ACC112 (cell line): ENCODE measurements at regions not wholly inside any gene's neighbourhood (a gene's known extent, or its start where the extent isn't known, plus 50 kb on each side); places are given as distances from the start of the nearest gene placed in this dataset.
"Not testable (repeated sequence)": the region's sequence is repeated elsewhere in the genome, so short reads cannot be mapped to it uniquely, and the experiment has no call there.

Source experiments
- H2AFZ ChIP-seq: fragments of 200-600 bp; sonication (generic); one replicate; pipeline ENCODE4 v1.6.0; 2017; ENCODE audit warnings: antibody characterized with exemption, low read length; ENCODE audit not compliant: unreplicated experiment
- H3K27ac ChIP-seq: fragments of 200-600 bp; sonication (generic); 2 replicates; pipeline ENCODE4 v1.5.1; 2014; ENCODE audit warnings: low read depth, mild to moderate bottlenecking, antibody characterized with exemption, low read length, moderate library complexity
- H3K27me3 ChIP-seq: fragments of 200-600 bp; sonication (generic); 2 replicates; pipeline ENCODE4 v1.6.1; 2014; ENCODE audit warnings: mild to moderate bottlenecking, antibody characterized with exemption, low read length, moderate library complexity, mixed read lengths; ENCODE audit not compliant: insufficient read depth
- H3K36me3 ChIP-seq: fragments of 200-600 bp; sonication (generic); 2 replicates; pipeline ENCODE4 v1.6.1; 2016; ENCODE audit warnings: mild to moderate bottlenecking, antibody characterized with exemption, low read length, moderate library complexity, mixed read lengths; ENCODE audit not compliant: insufficient read depth
- H3K4me1 ChIP-seq: fragments of 200-600 bp; sonication (generic); one replicate; pipeline ENCODE4 v1.6.1; 2016; ENCODE audit warnings: low read length, mixed read lengths; ENCODE audit not compliant: insufficient read depth, unreplicated experiment, control insufficient read depth
- H3K4me3 ChIP-seq: fragments of 200-600 bp; sonication (generic); 2 replicates; pipeline ENCODE4 v1.5.1; 2014; ENCODE audit warnings: mild to moderate bottlenecking, low read depth, low read length
- H3K79me2 ChIP-seq: fragments of 200-600 bp; sonication (generic); one replicate; pipeline ENCODE4 v1.6.0; 2016; ENCODE audit warnings: low read length; ENCODE audit not compliant: control insufficient read depth, unreplicated experiment, insufficient read depth

- Histone ChIP-seq H3K36me3 (no peaks in the 10 kb centered on the region), H3K27ac (no peak overlapping the region), H3K4me3 (no peak overlapping the region), H2AFZ (no peak overlapping the region), H3K79me2 (no peaks in the 10 kb centered on the region), H3K27me3 (no peaks in the 10 kb centered on the region), H3K4me1 (no peaks in the 10 kb centered on the region)
These were observed 424.5 kb downstream of the STK39 start for GRCh38 chr2:167822690-167823465.

GRCh38 chr2:167820488-167820887 lies 426.9 kb downstream of the STK39 start:
- Histone ChIP-seq H3K79me2 (no peaks in the 10 kb centered on the region), H3K4me1 (no peaks in the 10 kb centered on the region), H3K4me3 (no peak overlapping the region), H3K27me3 (no peaks in the 10 kb centered on the region), H3K36me3 (no peaks in the 10 kb centered on the region), H2AFZ (no peak overlapping the region), H3K27ac (no peak overlapping the region)

- Histone ChIP-seq H3K36me3 (no peaks in the 10 kb centered on the region), H2AFZ (no peak overlapping the region), H3K4me1 (no peaks in the 10 kb centered on the region), H3K79me2 (no peaks in the 10 kb centered on the region), H3K27me3 (no peaks in the 10 kb centered on the region), H3K4me3 (no peak overlapping the region), H3K27ac (no peak overlapping the region)
These were observed 428.9 kb downstream of the STK39 start for GRCh38 chr2:167818521-167818920.

- no peak overlapping the region for H2AFZ ChIP-seq
- no peak overlapping the region for H3K4me3 ChIP-seq
- H3K27me3 ChIP-seq = no peaks in the 10 kb centered on the region
- no peaks in the 10 kb centered on the region for H3K4me1 ChIP-seq
- H3K79me2 ChIP-seq = no peaks in the 10 kb centered on the region
- no peak overlapping the region for H3K27ac ChIP-seq
- H3K36me3 ChIP-seq = no peaks in the 10 kb centered on the region
These were observed 429.5 kb downstream of the STK39 start for GRCh38 chr2:167817908-167818307.

- H2AFZ ChIP-seq = no peak overlapping the region
- no peaks in the 10 kb centered on the region for H3K27me3 ChIP-seq
- no peaks in the 10 kb centered on the region for H3K36me3 ChIP-seq
- no peaks in the 10 kb centered on the region for H3K79me2 ChIP-seq
- H3K4me3 ChIP-seq = no peak overlapping the region
- no peak overlapping the region for H3K27ac ChIP-seq
- no peaks in the 10 kb centered on the region for H3K4me1 ChIP-seq
These were observed 430.0 kb downstream of the STK39 start for GRCh38 chr2:167817422-167817821.

GRCh38 chr2:167816874-167817290 lies 430.5 kb downstream of the STK39 start:
- no peaks in the 10 kb centered on the region for H3K36me3 ChIP-seq
- H3K4me1 ChIP-seq = no peaks in the 10 kb centered on the region
- H3K4me3 ChIP-seq = no peak overlapping the region
- no peaks in the 10 kb centered on the region for H3K27me3 ChIP-seq
- no peaks in the 10 kb centered on the region for H3K79me2 ChIP-seq
- H2AFZ ChIP-seq = no peak overlapping the region
- no peak overlapping the region for H3K27ac ChIP-seq

GRCh38 chr2:167814881-167815718 lies 432.3 kb downstream of the STK39 start:
- no peaks in the 10 kb centered on the region for H3K27me3 ChIP-seq
- H3K27ac ChIP-seq = no peak overlapping the region
- no peak overlapping the region for H2AFZ ChIP-seq
- H3K79me2 ChIP-seq = no peaks in the 10 kb centered on the region
- no peak overlapping the region for H3K4me3 ChIP-seq
- no peaks in the 10 kb centered on the region for H3K4me1 ChIP-seq
- H3K36me3 ChIP-seq = no peaks in the 10 kb centered on the region

GRCh38 chr2:167814482-167814880 lies 432.9 kb downstream of the STK39 start:
- not testable (repeated sequence) for H3K36me3 ChIP-seq, H3K27me3 ChIP-seq, H3K4me3 ChIP-seq, H2AFZ ChIP-seq, H3K27ac ChIP-seq, H3K79me2 ChIP-seq, H3K4me1 ChIP-seq

- H3K27ac ChIP-seq, H3K4me3 ChIP-seq, H3K4me1 ChIP-seq, H3K27me3 ChIP-seq, H3K79me2 ChIP-seq, H3K36me3 ChIP-seq, H2AFZ ChIP-seq: not testable (repeated sequence)
These were observed 437.6 kb downstream of the STK39 start for GRCh38 chr2:167809799-167810198.

- no peak overlapping the region for H3K4me3 ChIP-seq
- no peak overlapping the region for H2AFZ ChIP-seq
- H3K79me2 ChIP-seq = no peaks in the 10 kb centered on the region
- H3K36me3 ChIP-seq = no peaks in the 10 kb centered on the region
- no peaks in the 10 kb centered on the region for H3K4me1 ChIP-seq
- H3K27ac ChIP-seq = no peak overlapping the region
- no peaks in the 10 kb centered on the region for H3K27me3 ChIP-seq
These were observed 443.9 kb downstream of the STK39 start for GRCh38 chr2:167803449-167803988.
